ENCODE measurements at regions not wholly inside any gene's neighbourhood (a gene's known extent, or its start where the extent isn't known, plus 50 kb on each side); places are given as distances from the start of the nearest gene placed in this dataset.

DNA sequence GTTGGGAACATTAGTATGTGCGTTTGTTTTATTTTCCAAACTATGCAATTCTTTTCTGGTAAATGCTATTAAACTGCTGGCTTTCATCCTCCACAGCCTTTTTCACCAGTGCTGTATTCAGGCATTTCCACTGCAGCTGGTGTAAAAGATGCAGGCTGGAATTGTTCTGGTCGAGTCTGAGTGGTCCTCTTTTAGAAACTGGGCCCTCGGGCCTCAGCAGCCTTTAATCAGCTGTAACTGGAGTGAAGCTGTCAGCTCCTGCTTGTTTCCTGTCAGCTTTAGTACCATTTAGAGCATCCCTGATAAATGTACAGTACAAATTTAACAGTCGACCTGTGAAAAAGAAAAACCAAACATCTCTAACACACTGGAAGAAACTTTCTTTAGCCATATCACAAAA lies 979.6 kb downstream of the TFAP2A start:
- no peaks in the 10 kb centered on the region for H3K36me3 Mint-ChIP-seq
- CTCF ChIA-PET = no interaction called here
- no peak overlapping the region for H3K4me3 Mint-ChIP-seq
- DNase-seq (no peak), ATAC-seq (no peak)
- H3K4me1 Mint-ChIP-seq = no peaks in the 10 kb centered on the region
- peaks cover 5% of the 10 kb centered on the region for H3K9me3 Mint-ChIP-seq (ENCODE audit: low read depth)
- H3K27ac Mint-ChIP-seq = no peak overlapping the region
- H3K27me3 Mint-ChIP-seq = no peaks in the 10 kb centered on the region

DNA sequence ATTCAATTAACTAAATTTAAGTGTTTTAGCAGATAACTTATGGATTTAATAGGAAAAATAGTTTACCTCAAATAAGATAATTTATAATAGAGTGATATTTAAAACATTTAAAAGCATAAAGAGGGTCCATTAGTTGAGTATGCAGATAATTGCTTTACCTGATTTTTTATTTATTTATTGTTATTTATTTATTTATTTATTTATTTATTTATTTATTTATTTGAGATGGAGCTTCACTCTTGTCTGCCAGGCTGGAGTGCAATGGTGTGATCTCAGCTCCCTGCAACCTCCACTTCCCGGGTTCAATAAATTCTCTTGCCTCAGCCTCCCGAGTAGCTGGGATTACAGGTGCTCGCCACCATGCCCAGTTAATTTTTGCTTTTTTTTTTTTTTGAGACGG lies 982.9 kb downstream of the TFAP2A start:
- H3K4me1 Mint-ChIP-seq = no peaks in the 10 kb centered on the region
- CTCF ChIA-PET = no interaction called here
- H3K9me3 Mint-ChIP-seq (ENCODE audit: low read depth) = peaks cover 9% of the 10 kb centered on the region

DNA sequence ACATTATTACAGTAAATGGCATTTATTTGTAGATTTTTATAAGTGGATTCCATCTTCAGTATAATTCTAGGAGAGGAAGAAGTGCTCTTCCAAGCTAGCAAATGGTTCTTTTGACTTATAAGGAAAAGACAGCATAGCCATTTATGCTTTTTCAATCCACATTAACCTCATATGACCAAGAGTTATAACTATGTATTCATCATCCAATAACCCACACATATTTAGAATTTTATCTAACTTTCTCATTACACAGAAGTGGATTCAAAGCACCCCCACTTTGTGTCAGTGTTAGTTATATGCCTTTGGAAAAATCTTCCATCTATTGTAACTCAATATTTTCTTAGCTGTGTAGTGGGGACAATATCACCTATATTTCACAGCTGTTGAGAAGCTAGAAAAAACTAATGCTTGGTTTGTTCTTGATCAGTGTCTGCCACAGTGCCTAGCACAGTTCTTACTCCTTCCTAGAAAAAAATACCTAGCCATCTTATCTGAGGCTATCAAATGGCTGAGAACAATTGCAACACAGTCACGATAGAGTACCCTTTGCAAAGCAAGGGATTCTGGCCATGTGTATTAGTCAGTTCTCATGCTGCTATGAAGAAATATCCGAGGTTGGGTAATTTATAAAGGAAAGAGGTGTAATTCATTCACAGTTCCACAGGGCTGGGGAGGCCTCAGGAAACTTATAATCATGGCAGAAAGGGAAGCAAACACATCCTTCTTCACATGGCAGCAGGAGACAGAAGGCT lies 986.3 kb downstream of the TFAP2A start:
- Mint-ChIP-seq H3K27me3 (no peaks in the 10 kb centered on the region), H3K4me1 (no peaks in the 10 kb centered on the region)

More for the DNA sequence above, 982.9 kb downstream of the TFAP2A start:
- H3K4me3 Mint-ChIP-seq = no peak overlapping the region
- DNase-seq (no peak), ATAC-seq (no peak)
- no peak overlapping the region for H3K27ac Mint-ChIP-seq
- H3K36me3 Mint-ChIP-seq = no peaks in the 10 kb centered on the region
- no peaks in the 10 kb centered on the region for H3K27me3 Mint-ChIP-seq

DNA sequence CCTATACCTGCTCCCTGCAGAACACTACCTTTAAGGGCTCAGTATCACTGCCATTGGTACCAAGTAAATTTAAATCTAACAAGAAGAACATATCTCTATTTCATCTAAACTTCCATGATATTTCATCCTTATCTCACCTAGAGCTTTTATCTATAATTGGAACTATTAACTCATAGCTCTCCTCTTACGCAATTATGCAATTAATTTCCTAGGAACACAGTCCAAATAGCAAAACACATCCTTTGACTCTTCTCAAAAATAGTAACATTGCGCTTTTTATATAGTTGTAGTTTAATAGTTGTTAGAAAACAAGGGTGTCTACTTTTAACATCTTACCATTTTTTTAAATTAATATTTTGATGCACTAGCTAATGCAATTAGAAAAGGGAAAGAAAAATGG lies 986.8 kb upstream of the SLC35B3 start:
- H3K36me3 Mint-ChIP-seq = no peaks in the 10 kb centered on the region
- DNase-seq (no peak), ATAC-seq (no peak)
- no peaks in the 10 kb centered on the region for H3K27me3 Mint-ChIP-seq
- CTCF ChIA-PET = no interaction called here
- no peak overlapping the region for H3K4me3 Mint-ChIP-seq
- peaks cover 8% of the 10 kb centered on the region for H3K9me3 Mint-ChIP-seq (ENCODE audit: low read depth)
- no peak overlapping the region for H3K27ac Mint-ChIP-seq
- no peaks in the 10 kb centered on the region for H3K4me1 Mint-ChIP-seq

More for the DNA sequence above, 986.3 kb downstream of the TFAP2A start:
- ATAC-seq = no peak
- CTCF ChIA-PET = no interaction called here
- no peak overlapping the region for H3K27ac Mint-ChIP-seq
- H3K9me3 Mint-ChIP-seq (ENCODE audit: low read depth) = peaks cover 10% of the 10 kb centered on the region
- DNase-seq = no peak
- no peaks in the 10 kb centered on the region for H3K36me3 Mint-ChIP-seq
- no peak overlapping the region for H3K4me3 Mint-ChIP-seq

DNA sequence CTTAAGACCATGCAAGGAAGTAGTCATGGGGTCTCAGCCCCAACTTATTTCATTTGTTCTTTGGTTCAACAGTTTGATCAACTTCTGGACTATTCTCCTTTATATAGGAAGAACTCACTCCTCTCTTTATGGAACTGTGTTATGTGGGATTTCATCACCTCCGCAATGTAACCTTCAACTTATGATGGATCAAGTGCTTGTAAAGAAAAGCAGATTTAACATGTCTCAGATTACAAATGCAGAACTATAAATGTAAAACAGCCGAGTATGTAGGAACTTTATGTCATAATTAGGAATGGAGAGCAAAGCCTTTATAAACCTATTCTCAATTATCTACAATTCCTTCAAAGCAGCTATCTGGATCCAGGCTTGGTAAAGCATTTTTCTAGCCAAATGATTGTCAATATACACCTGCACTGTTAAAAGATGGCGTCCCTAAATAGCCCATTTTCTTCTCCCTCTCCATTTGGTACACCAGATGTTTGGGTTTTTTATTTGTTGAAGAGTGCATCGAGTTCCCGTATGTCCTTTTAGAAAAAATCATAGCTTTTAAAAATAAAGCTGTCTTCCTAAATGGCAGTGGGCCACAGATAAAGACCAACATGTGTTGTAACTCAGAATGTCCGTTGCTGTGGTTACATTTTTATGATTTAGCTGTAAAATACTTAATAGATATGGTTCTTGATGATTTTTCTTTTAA lies 985.1 kb upstream of the SLC35B3 start:
- Mint-ChIP-seq H3K9me3 (ENCODE audit: low read depth) (peaks cover 4% of the 10 kb centered on the region), H3K27me3 (no peaks in the 10 kb centered on the region), H3K27ac (no peak overlapping the region), H3K36me3 (no peaks in the 10 kb centered on the region), H3K4me1 (no peaks in the 10 kb centered on the region), H3K4me3 (no peak overlapping the region)
- DNase-seq = no peak
- CTCF ChIA-PET = no interaction called here
- no peak for ATAC-seq

DNA sequence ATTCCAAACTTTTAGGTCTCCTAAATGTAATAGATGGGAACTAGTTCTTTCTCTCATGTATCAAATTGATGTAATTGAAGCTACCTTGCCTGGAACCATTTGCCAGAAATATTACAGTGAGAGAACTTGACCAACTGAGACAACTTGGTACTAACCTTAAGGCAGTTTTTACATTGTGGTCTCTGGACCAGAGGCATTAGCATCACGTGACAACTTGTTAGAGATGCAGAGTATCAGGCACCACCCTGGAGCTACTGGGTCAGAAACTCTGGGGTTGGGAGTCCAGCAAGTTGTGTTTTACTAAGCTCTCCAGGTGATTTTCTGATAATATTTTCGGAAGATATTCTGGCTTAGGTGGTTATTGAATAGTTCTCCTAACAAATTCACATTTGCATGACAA lies 982.1 kb upstream of the SLC35B3 start:
- H3K4me3 Mint-ChIP-seq = no peak overlapping the region
- ATAC-seq = no peak
- H3K9me3 Mint-ChIP-seq (ENCODE audit: low read depth) = peaks cover 2% of the 10 kb centered on the region

DNA sequence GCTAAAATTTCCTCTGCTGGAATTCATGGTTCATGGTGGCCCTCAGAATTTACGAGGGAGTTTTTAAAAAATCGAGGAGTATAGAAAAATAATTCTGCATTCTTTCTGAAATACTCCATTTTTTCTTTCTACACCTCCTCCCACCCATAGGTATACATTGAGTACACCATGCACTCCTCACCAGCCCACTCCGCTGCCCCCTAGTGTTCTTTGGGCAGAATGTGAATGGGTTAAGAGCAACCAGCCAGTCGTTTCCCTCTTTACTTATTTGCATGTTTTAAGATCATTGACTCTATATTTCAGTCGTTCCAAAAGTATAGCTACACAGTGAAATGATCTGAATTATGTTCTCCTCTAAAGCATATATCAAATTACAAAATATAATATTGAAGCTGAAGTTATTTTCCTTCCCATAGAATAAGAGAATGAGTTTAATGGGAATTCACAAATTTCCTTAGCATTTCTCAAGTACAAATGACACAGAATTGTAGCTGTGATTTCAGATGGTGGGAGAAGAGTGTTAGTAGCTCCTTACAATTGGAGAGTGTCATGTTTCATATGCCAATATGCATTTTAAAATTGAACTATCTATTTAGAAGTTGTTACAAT lies 977.7 kb upstream of the SLC35B3 start:
- CTCF ChIA-PET = no interaction called here
- H3K27ac Mint-ChIP-seq = no peak overlapping the region
- no peak for DNase-seq
- no peak overlapping the region for H3K4me3 Mint-ChIP-seq
- ATAC-seq = no peak
- H3K4me1 Mint-ChIP-seq = no peaks in the 10 kb centered on the region
- H3K9me3 Mint-ChIP-seq (ENCODE audit: low read depth) = peaks cover 2% of the 10 kb centered on the region
- H3K36me3 Mint-ChIP-seq = no peaks in the 10 kb centered on the region
- no peaks in the 10 kb centered on the region for H3K27me3 Mint-ChIP-seq

More for the DNA sequence above, 982.1 kb upstream of the SLC35B3 start:
- DNase-seq = no peak
- Mint-ChIP-seq H3K36me3 (no peaks in the 10 kb centered on the region), H3K27ac (no peak overlapping the region), H3K27me3 (no peaks in the 10 kb centered on the region), H3K4me1 (no peaks in the 10 kb centered on the region)
- CTCF ChIA-PET = no interaction called here

DNA sequence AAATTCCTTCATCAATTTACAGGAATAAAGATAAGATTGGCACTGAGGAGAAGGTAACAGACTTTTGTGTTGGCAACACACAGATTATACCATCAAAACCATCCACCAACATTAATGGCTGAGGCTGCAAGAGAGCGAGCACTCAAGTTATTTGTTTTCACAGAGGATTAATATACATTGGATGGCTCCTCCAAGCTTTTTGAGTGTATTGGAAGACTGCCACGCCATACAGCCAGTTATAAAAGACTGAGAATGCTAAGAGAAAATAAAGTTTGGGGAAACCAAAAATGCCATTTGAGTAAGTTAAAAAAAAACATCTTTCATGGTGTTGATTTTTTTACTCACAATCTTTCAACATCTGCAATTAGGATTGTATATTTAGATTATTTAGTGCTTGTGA lies 973.8 kb upstream of the SLC35B3 start:
- DNase-seq (no peak), ATAC-seq (no peak)
- no peak overlapping the region for H3K27ac Mint-ChIP-seq
- H3K27me3 Mint-ChIP-seq = no peaks in the 10 kb centered on the region
- H3K9me3 Mint-ChIP-seq (ENCODE audit: low read depth) = peaks cover 7% of the 10 kb centered on the region
- CTCF ChIA-PET = no interaction called here
- no peak overlapping the region for H3K4me3 Mint-ChIP-seq
- H3K36me3 Mint-ChIP-seq = no peaks in the 10 kb centered on the region
- H3K4me1 Mint-ChIP-seq = no peaks in the 10 kb centered on the region

DNA sequence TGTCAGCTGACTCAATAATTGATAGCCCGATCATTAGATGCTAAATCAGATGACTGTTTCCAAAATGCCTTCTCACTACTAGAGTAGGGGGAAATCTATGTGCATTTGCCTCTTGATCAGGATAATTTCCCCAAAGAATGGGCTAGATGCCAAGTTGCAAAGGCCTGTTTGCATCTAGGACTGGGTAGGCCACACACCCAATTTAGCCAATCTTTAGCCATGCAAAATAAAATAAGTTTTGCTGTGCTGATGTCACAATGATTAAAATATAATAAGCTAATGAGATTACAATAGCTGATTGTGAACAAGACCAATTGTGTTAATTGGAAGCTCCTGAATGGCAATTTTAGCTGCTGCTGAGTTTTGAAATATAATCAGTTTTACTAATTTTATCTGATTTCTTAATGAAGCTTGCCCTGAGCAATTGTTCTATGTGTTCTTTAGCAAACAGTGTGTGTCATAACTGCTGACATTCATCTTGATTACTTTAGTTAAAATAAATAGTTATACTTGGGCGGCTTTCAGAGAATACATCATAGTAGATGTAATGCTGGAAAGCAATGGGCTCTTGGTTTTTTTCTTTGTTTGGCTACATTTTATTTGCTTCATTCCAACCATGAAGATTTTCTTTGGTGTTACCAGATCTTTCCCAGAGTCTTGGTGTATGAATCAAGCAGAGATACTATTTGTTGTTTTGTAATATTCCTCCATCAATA lies 973.2 kb upstream of the SLC35B3 start:
- ATAC-seq (no peak), DNase-seq (no peak)
- CTCF ChIA-PET = no interaction called here
- Mint-ChIP-seq H3K4me3 (no peak overlapping the region), H3K27me3 (no peaks in the 10 kb centered on the region), H3K27ac (no peak overlapping the region), H3K9me3 (ENCODE audit: low read depth) (peaks cover 7% of the 10 kb centered on the region), H3K36me3 (no peaks in the 10 kb centered on the region), H3K4me1 (no peaks in the 10 kb centered on the region)

DNA sequence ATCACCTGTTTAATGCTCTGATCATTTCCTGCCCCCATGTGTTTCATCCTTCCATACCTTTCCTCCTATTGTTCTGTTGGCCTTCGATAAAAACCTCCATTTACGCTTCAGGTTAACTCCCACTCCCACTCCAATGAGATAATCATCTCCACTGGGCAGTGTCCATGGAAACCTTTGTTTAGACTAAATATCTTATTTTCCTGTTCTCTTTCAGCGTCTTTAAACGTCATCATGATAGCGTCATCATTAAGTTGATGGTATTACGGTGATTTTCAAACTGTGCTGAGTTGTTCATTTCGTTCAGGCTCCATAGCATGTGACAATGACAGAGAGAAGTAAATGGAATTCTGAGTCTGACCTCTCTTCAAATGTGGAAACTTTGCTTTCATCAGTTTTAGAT lies 970.5 kb upstream of the SLC35B3 start:
- Mint-ChIP-seq H3K4me3 (no peak overlapping the region), H3K4me1 (no peaks in the 10 kb centered on the region), H3K27me3 (no peaks in the 10 kb centered on the region), H3K9me3 (ENCODE audit: low read depth) (peaks cover 7% of the 10 kb centered on the region), H3K36me3 (no peaks in the 10 kb centered on the region), H3K27ac (no peak overlapping the region)
- ATAC-seq = no peak
- CTCF ChIA-PET = no interaction called here
- DNase-seq = no peak

DNA sequence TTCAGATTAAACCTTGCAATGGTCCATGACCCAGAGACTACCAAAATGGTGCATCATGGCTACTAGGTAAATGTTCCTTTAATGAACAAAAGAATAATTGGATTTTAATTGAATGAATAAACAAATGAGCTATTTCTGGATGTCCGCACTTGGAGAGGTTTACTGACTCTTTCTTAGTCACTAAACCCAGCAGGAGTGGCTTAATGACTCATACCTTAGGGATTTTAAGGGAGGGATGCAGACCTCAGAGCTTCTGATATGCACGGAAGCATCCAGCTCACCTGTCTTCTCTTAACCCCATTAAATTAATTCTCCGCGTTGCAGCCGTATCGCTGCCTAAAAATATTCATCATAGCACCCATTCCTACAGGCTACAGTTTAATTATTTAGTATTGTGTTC lies 970.0 kb upstream of the SLC35B3 start:
- no peak overlapping the region for H3K27ac Mint-ChIP-seq
- H3K4me3 Mint-ChIP-seq = no peak overlapping the region
- ATAC-seq (no peak), DNase-seq (no peak)
- no peaks in the 10 kb centered on the region for H3K4me1 Mint-ChIP-seq
- no peaks in the 10 kb centered on the region for H3K27me3 Mint-ChIP-seq
- H3K36me3 Mint-ChIP-seq = no peaks in the 10 kb centered on the region
- CTCF ChIA-PET = no interaction called here
- peaks cover 7% of the 10 kb centered on the region for H3K9me3 Mint-ChIP-seq (ENCODE audit: low read depth)

DNA sequence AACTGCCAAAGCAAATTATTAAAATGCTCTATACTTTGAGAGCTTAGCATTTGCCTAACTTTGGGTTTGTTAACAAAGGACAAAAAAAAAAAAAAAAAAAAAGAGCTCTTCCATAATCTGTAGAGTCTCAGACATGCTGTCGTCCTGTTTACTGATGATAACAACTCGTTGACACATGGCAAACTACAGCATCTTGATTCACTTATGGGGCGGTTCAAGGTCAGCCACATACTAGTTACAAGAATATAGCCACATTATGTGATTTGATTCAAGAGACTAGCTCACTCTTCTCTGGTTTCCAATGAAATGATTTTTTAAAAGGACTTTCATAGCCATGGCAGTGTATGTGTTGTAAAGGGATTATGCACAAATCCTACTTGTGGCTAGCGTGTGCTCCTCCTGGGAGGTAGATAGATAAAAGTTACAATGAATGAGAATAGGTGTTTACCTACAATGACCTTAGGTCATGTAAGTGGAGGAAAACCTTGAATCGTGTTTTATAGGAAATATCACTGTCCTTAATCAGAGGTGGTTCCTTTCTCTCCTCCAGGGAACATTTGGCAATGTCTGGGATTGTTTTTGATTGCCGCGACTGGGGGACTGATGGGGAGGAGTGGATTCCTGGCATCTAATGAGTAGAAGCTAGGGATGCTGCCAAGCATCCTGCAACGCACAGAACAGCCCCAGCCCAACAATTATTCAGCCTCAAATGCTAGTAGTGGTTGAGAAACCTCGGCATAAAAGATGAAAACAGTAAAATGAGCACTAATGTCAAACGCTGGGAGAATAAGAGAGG lies 969.2 kb upstream of the SLC35B3 start:
- Mint-ChIP-seq H3K27me3 (no peaks in the 10 kb centered on the region), H3K27ac (no peak overlapping the region)
- CTCF ChIA-PET = interaction anchor here (0.6 kb wide), 1 partner anchor 329 kb away, joined by 5 read pairs; no protein-coding TSS in a partner anchor

DNA sequence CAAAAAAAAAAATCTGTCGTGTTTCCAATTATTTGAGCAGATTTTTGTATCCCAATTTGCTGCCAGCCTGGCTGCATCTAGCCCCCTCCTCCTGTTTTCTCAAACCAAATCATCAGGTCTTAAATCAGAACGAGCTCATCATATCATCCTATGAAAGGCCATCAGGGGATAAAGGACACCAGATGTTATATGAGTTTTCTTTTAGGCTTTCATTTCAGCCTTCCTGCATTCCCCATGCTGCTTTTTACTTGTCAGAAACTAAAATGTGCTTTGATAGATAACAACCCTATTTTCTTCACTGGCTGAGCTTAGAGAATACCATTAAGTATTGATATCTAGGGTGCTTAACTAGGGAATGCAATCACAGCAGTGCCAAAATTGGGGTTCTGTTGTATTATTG lies 968.4 kb upstream of the SLC35B3 start:
- H3K36me3 Mint-ChIP-seq = no peaks in the 10 kb centered on the region

More for the DNA sequence above, 969.2 kb upstream of the SLC35B3 start:
- H3K4me1 Mint-ChIP-seq = no peaks in the 10 kb centered on the region
- H3K36me3 Mint-ChIP-seq = no peaks in the 10 kb centered on the region
- no peak overlapping the region for H3K4me3 Mint-ChIP-seq
- ATAC-seq (no peak), DNase-seq (no peak)
- H3K9me3 Mint-ChIP-seq (ENCODE audit: low read depth) = peaks cover 7% of the 10 kb centered on the region

More for the DNA sequence above, 968.4 kb upstream of the SLC35B3 start:
- CTCF ChIA-PET = interaction anchor here (0.6 kb wide), 1 partner anchor 328 kb away, joined by 5 read pairs; no protein-coding TSS in a partner anchor
- Mint-ChIP-seq H3K9me3 (ENCODE audit: low read depth) (peaks cover 7% of the 10 kb centered on the region), H3K4me3 (no peak overlapping the region), H3K27me3 (no peaks in the 10 kb centered on the region), H3K4me1 (no peaks in the 10 kb centered on the region), H3K27ac (no peak overlapping the region)
- ATAC-seq (no peak), DNase-seq (no peak)

All from activated CD8-positive, alpha-beta memory T cell treated with anti-CD3 and anti-CD28 coated beads, Interleukin-2, amount 10 ng/mL, durations not matched to agents 7 days and 5 days (primary cell).